ENCODE measurements at regions not wholly inside any gene's neighbourhood (a gene's known extent, or its start where the extent isn't known, plus 50 kb on each side); places are given as distances from the start of the nearest gene placed in this dataset.

DNA sequence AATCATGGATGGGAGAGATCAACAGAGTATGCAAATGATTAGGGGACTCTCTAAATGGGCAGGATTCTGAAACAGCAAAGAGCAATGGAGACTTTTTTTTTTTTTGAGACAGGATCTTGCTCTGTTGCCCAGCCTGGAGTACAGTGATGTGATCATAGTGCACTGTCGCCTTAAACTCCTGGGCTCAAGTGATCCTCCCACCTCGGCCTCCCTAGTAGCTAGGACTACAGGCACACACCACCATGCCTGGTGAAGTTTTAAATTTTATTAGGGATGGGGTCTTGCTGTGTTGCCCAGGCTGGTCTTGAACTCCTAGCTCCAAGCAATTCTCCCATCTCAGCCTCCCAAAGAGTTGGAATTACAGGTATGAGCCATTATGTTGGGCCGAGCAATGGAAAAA is 255.0 kb upstream of the ZFHX3 start (continued):
- TF ChIP-seq, protein P1, sequence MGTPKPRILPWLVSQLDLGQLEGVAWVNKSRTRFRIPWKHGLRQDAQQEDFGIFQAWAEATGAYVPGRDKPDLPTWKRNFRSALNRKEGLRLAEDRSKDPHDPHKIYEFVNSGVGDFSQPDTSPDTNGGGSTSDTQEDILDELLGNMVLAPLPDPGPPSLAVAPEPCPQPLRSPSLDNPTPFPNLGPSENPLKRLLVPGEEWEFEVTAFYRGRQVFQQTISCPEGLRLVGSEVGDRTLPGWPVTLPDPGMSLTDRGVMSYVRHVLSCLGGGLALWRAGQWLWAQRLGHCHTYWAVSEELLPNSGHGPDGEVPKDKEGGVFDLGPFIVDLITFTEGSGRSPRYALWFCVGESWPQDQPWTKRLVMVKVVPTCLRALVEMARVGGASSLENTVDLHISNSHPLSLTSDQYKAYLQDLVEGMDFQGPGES (IDR thresholded peaks at IDR 0.05; ENCODE audit: low read depth, low read length), result no peak
- TF ChIP-seq, protein P2, sequence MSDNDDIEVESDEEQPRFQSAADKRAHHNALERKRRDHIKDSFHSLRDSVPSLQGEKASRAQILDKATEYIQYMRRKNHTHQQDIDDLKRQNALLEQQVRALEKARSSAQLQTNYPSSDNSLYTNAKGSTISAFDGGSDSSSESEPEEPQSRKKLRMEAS (IDR thresholded peaks at IDR 0.05; ENCODE audit: low read depth), result no peak
- TF ChIP-seq, protein P3, sequence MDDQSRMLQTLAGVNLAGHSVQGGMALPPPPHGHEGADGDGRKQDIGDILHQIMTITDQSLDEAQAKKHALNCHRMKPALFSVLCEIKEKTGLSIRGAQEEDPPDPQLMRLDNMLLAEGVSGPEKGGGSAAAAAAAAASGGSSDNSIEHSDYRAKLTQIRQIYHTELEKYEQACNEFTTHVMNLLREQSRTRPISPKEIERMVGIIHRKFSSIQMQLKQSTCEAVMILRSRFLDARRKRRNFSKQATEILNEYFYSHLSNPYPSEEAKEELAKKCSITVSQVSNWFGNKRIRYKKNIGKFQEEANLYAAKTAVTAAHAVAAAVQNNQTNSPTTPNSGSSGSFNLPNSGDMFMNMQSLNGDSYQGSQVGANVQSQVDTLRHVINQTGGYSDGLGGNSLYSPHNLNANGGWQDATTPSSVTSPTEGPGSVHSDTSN (IDR thresholded peaks at IDR 0.05), result no peak
- no peak for TF ChIP-seq SMC3 (IDR thresholded peaks at IDR 0.05; ENCODE audit: low read depth, low read length)
- no peak for TF ChIP-seq MXI1 (IDR thresholded peaks at IDR 0.05; ENCODE audit: low read depth, low read length)
- TF ChIP-seq MEF2A (IDR thresholded peaks at IDR 0.05; ENCODE audit: borderline replicate concordance, low read depth), result no peak
- TF ChIP-seq JUND (IDR thresholded peaks at IDR 0.05), result no peak
- TF ChIP-seq SIN3A (IDR thresholded peaks at IDR 0.05; ENCODE audit: borderline replicate concordance, low read depth, low read length), result no peak

DNA sequence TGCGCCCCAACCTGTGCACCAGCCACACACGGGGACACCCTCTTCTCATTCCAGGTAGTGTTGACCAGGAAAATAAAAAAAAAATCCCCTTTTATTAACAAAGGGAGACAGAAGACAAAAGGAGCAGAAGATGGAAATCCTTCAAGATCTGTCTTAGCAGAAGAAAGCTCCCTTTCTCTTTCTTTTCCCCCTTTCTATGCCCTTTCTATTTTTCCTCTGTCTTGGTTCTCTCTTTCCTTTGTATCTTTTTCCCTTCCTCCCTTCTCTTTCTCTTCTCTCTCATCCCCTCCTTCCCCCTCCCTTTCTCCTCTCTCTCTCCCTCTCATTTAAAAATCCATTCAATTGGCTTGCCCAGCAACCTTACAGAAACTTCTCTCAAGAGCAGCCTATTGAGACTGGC is 254.1 kb upstream of the ZFHX3 start:
- ChIA-PET POLR2A (no interaction called here), CTCF (no interaction called here)
- Histone ChIP-seq H3K79me2 (ENCODE audit: insufficient read depth) (no peaks in the 10 kb centered on the region), H3K4me1 (ENCODE audit: control insufficient read depth in 1 of 2, insufficient read depth in 2 of 2, low read depth in 1 of 2, low read length in 1 of 2) (peaks cover 0 to 17% of the 10 kb centered on the region in 2 experiments; a peak in 2 of 4 replicates), H3K9me2 (no peaks in the 10 kb centered on the region), H3K9ac (no peak overlapping the region), H4K20me1 (ENCODE audit: insufficient read depth) (no peaks in the 10 kb centered on the region), H3K4me2 (no peak overlapping the region), H3K4me3 (ENCODE audit: low read depth in 2 of 2, low read length in 1 of 2) (no peak overlapping the region), H3K36me3 (replicated peaks in 1 of 2; ENCODE audit: control insufficient read depth in 1 of 2, insufficient read depth in 2 of 2, low read length in 1 of 2) (no peaks in the 10 kb centered on the region), H3K27ac (ENCODE audit: low read depth in 2 of 2, low read length in 1 of 2) (no peak overlapping the region), H2AFZ (ENCODE audit: low read depth) (no peak overlapping the region), H3K27me3 (ENCODE audit: insufficient read depth) (no peaks in the 10 kb centered on the region; the same call in 1 of the 2 replicates), H3K9me3 (no peaks in the 10 kb centered on the region), H3F3A (replicated peaks; ENCODE audit: insufficient read depth) (no peaks in the 10 kb centered on the region)
- no peak for DNase-seq
- no peak for TF ChIP-seq CHD2 (IDR thresholded peaks at IDR 0.05; ENCODE audit: low read length, partially characterized antibody)
- TF ChIP-seq TAF1 (IDR thresholded peaks at IDR 0.05; ENCODE audit: borderline replicate concordance, low read depth, low read length), result no peak
- no peak for TF ChIP-seq TCF12 (IDR thresholded peaks at IDR 0.05)
- no peak for TF ChIP-seq RAD21 (IDR thresholded peaks at IDR 0.05; ENCODE audit: low read length)
- TF ChIP-seq, protein P2 (IDR thresholded peaks at IDR 0.05; ENCODE audit: low read depth), result no peak
- TF ChIP-seq, protein P1 (IDR thresholded peaks at IDR 0.05; ENCODE audit: low read depth, low read length), result no peak
- no peak for TF ChIP-seq FOSL2 (IDR thresholded peaks at IDR 0.05; ENCODE audit: borderline replicate concordance, low read depth)
- TF ChIP-seq GATA2 (CRISPR knock-in tag; IDR thresholded peaks at IDR 0.05), result no peak
- TF ChIP-seq RCOR1 (IDR thresholded peaks at IDR 0.05; ENCODE audit: low read length), result no peak
- TF ChIP-seq, protein P4, sequence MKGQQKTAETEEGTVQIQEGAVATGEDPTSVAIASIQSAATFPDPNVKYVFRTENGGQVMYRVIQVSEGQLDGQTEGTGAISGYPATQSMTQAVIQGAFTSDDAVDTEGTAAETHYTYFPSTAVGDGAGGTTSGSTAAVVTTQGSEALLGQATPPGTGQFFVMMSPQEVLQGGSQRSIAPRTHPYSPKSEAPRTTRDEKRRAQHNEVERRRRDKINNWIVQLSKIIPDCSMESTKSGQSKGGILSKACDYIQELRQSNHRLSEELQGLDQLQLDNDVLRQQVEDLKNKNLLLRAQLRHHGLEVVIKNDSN (IDR thresholded peaks at IDR 0.05; ENCODE audit: borderline replicate concordance, low read depth), result no peak
- TF ChIP-seq FOXJ3 (CRISPR knock-in tag; IDR thresholded peaks at IDR 0.05), result no peak
- WGBS (ENCODE audit: low lambda C conversion rate), result 49% methylated on average over 2 of the region's 2 CpGs

All from SK-N-SH (cell line).